ENCODE measurements at regions not wholly inside any gene's neighbourhood (a gene's known extent, or its start where the extent isn't known, plus 50 kb on each side); places are given as distances from the start of the nearest gene placed in this dataset.

DNA sequence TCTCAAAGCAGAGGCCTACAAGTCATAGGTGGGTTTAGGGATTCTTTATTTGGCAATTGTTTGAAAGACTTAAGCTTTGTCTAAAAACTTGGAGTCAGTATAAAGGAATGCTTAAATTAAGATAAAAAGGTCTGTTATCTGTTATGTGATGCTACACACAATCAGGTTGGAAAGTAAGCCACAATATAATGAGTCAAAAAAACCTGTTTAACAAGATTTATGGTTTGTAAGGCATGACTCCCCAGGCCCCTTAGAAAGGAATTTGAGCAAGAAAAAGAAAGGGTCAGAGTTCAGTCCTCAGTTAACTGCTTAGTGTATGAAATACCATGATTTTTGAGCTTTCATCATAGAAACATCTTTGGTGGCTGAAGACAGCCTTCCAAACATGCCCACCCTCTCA, 66.8 kb upstream of the HMGN3 start:
- DNase-seq = no peak

DNA sequence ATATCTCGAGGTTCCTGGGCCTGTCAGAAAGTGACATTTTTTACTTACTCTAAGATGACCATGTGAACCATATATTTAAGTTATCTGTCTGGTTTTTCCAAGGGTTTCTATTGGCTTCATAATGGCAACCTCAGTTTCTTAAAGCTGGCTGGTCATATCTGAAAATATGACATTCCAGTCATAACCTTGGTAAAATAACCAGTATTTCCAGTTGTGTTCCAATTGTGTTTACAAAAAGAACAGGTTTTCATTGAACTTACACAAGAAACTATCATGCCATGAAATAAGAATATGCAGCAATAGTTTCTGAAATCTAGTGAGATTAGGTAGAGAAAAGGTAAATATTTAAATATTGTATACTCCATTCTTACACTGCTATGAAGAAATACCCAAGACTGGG, 61.7 kb upstream of the HMGN3 start:
- no peak for DNase-seq
